ENCODE measurements at regions not wholly inside any gene's neighbourhood (a gene's known extent, or its start where the extent isn't known, plus 50 kb on each side); places are given as distances from the start of the nearest gene placed in this dataset.

GRCh38 chr5:56447656-56448055 lies 214.5 kb upstream of the ANKRD55 start:
- Histone ChIP-seq H3K9me3 (ENCODE audit: severe bottlenecking) (peaks cover 4% of the 10 kb centered on the region), H3K36me3 (no peaks in the 10 kb centered on the region), H3K27me3 (ENCODE audit: insufficient read depth, low read depth, severe bottlenecking) (no peaks in the 10 kb centered on the region), H3K27ac (no peak overlapping the region), H3K4me3 (ENCODE audit: low read depth, low read length) (no peak overlapping the region)
- DNase-seq = no peak
- no peak for TF ChIP-seq CTCF (IDR thresholded peaks at IDR 0.05; ENCODE audit: low read depth, low read length)

DNA sequence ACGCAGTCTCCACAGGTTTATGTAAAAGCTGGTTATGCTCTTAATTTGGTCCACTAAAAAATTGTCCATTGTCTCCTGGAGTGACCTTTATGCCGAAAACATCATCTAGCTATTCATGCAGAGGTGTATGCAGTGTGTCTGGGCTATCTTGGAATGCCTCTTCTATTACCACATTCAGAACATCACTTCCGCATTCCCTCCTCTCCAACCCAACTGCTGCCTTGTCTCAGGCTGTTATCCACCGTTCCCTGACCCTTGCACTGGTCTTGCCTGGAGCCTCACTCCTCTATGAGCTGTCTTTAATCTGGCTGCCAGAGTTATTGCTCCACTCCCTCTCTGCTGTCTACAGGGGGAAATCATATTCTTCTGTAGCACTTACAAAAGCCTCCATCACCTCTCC lies 214.1 kb upstream of the ANKRD55 start:
- no peak for TF ChIP-seq CTCF (IDR thresholded peaks at IDR 0.05; ENCODE audit: low read depth, low read length)
- DNase-seq = no peak
- Histone ChIP-seq H3K9me3 (ENCODE audit: severe bottlenecking) (peaks cover 4% of the 10 kb centered on the region), H3K4me3 (ENCODE audit: low read depth, low read length) (no peak overlapping the region), H3K36me3 (no peaks in the 10 kb centered on the region), H3K27me3 (ENCODE audit: insufficient read depth, low read depth, severe bottlenecking) (no peaks in the 10 kb centered on the region), H3K27ac (no peak overlapping the region)

GRCh38 chr5:56446728-56447127 lies 213.6 kb upstream of the ANKRD55 start:
- no peak for TF ChIP-seq CTCF (IDR thresholded peaks at IDR 0.05; ENCODE audit: low read depth, low read length)
- Histone ChIP-seq H3K9me3 (ENCODE audit: severe bottlenecking) (peaks cover 4% of the 10 kb centered on the region), H3K27me3 (ENCODE audit: insufficient read depth, low read depth, severe bottlenecking) (no peaks in the 10 kb centered on the region), H3K36me3 (no peaks in the 10 kb centered on the region), H3K27ac (no peak overlapping the region), H3K4me3 (ENCODE audit: low read depth, low read length) (no peak overlapping the region)
- no peak for DNase-seq

- H3K4me3 ChIP-seq (ENCODE audit: low read depth, low read length) = no peak overlapping the region
- H3K9me3 ChIP-seq (ENCODE audit: severe bottlenecking) = peaks cover 4% of the 10 kb centered on the region
- TF ChIP-seq CTCF (IDR thresholded peaks at IDR 0.05; ENCODE audit: low read depth, low read length) = no peak
- no peaks in the 10 kb centered on the region for H3K27me3 ChIP-seq (ENCODE audit: insufficient read depth, low read depth, severe bottlenecking)
- no peaks in the 10 kb centered on the region for H3K36me3 ChIP-seq
- no peak overlapping the region for H3K27ac ChIP-seq
- no peak for DNase-seq
These were observed 210.7 kb upstream of the ANKRD55 start for GRCh38 chr5:56443826-56444225.

- no peak for TF ChIP-seq CTCF (IDR thresholded peaks at IDR 0.05; ENCODE audit: low read depth, low read length)
- no peak overlapping the region for H3K27ac ChIP-seq
These were observed 208.0 kb upstream of the ANKRD55 start for GRCh38 chr5:56440871-56441740.

DNA sequence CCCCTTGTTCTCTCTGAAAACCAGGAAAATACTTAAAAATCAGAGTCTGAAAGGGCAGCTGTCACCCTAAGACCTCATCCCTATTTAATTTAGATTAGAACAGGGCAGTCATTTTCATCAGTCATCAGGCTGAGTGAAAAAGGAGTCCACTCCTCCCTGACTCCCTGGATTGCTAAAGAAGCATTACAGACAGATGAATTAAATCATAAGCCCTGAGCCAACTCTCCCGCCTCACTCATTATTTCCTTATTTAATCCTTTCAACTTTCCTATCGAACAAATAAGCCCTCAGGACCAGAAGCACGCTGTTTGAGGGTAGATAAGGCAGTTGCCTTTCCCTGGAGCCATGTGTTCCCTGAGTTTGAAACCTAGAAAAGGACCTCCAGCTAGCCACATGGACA lies 201.9 kb upstream of the ANKRD55 start:
- no peaks in the 10 kb centered on the region for H3K27me3 ChIP-seq (ENCODE audit: insufficient read depth, low read depth, severe bottlenecking)
- peaks cover 11% of the 10 kb centered on the region for H3K9me3 ChIP-seq (ENCODE audit: severe bottlenecking)
- TF ChIP-seq CTCF (IDR thresholded peaks at IDR 0.05; ENCODE audit: low read depth, low read length) = no peak
- H3K4me3 ChIP-seq (ENCODE audit: low read depth, low read length) = no peak overlapping the region
- H3K36me3 ChIP-seq = no peaks in the 10 kb centered on the region
- DNase-seq = peak; percentile 57
- peak overlapping the region; percentile 69 for H3K27ac ChIP-seq

More at GRCh38 chr5:56440871-56441740, 208.0 kb upstream of the ANKRD55 start:
- Histone ChIP-seq H3K36me3 (no peaks in the 10 kb centered on the region), H3K27me3 (ENCODE audit: insufficient read depth, low read depth, severe bottlenecking) (no peaks in the 10 kb centered on the region), H3K4me3 (ENCODE audit: low read depth, low read length) (no peak overlapping the region), H3K9me3 (ENCODE audit: severe bottlenecking) (peaks cover 8% of the 10 kb centered on the region)
- no peak for DNase-seq
